ENCODE measurements at regions not wholly inside any gene's neighbourhood (a gene's known extent, or its start where the extent isn't known, plus 50 kb on each side); places are given as distances from the start of the nearest gene placed in this dataset.

DNA sequence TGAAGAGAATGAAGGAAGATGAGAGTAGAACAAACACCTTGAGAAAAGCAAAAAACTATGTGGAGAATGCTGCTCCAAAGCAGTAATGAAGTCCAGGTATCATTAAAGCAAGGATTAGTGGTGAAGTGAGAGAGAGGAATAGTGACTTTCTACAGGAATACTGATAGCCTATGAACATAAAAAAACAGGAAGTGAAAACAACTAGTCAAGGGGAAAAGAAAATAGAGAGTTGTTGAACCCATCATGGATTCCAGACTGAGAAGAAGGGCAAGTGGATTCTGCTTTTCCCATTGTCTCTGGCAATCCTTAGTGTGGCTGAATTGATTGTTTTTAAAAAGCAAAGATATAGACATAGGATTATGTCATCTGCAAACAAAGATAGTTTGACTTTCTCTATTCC lies 119.9 kb upstream of the LHX8 start:
- H3K4me3 Mint-ChIP-seq (ENCODE audit: low read depth, unreplicated experiment): no peak overlapping the region
- no peak for TF ChIP-seq CTCF (IDR thresholded peaks at IDR 0.05; ENCODE audit: unreplicated experiment)
- H3K9me3 Mint-ChIP-seq (ENCODE audit: low read depth, unreplicated experiment): peaks cover 6% of the 10 kb centered on the region
- DNase-seq: no peak
- H3K27me3 Mint-ChIP-seq (ENCODE audit: unreplicated experiment): no peaks in the 10 kb centered on the region
- no TSS peak for BruUV-seq (replicated peaks)
- CTCF ChIA-PET: no interaction called here
- no peak overlapping the region for H3K27ac Mint-ChIP-seq (ENCODE audit: unreplicated experiment)
- H3K36me3 Mint-ChIP-seq (ENCODE audit: insufficient read depth, unreplicated experiment): no peaks in the 10 kb centered on the region
- H3K4me1 Mint-ChIP-seq (ENCODE audit: low read depth, unreplicated experiment): no peaks in the 10 kb centered on the region
- intact Hi-C loops (cut with micrococcal nuclease; ENCODE audit: unreplicated experiment): no loop called here

DNA sequence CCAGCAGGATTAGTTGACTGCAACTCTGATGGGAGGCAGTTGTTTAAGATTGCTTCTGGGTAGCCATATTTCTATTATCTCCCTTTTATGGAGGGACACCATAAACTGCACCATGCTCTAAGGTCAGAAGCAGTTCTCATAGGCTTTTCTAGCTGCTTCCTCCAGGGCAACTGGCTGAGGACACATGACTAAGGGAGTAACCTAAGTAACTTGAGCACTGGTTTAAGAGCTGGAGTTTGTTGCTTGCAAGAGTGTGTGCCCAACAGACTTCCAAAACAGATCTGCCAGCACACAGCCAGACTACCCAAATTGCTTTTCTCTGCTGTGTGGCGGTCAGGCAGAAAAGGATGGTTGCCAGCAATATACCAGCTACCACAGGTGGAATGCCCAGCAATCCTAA lies 111.2 kb upstream of the LHX8 start:
- Mint-ChIP-seq H3K27ac (ENCODE audit: unreplicated experiment) (no peak overlapping the region), H3K4me1 (ENCODE audit: low read depth, unreplicated experiment) (no peaks in the 10 kb centered on the region), H3K4me3 (ENCODE audit: low read depth, unreplicated experiment) (no peak overlapping the region), H3K9me3 (ENCODE audit: low read depth, unreplicated experiment) (no peaks in the 10 kb centered on the region), H3K36me3 (ENCODE audit: insufficient read depth, unreplicated experiment) (no peaks in the 10 kb centered on the region), H3K27me3 (ENCODE audit: unreplicated experiment) (no peaks in the 10 kb centered on the region)
- BruUV-seq (replicated peaks): no TSS peak
- intact Hi-C loops (cut with micrococcal nuclease; ENCODE audit: unreplicated experiment): no loop called here
- CTCF ChIA-PET: no interaction called here
- no peak for DNase-seq
- TF ChIP-seq CTCF (IDR thresholded peaks at IDR 0.05; ENCODE audit: unreplicated experiment): no peak

- Mint-ChIP-seq H3K9me3 (ENCODE audit: low read depth, unreplicated experiment) (peaks cover 8% of the 10 kb centered on the region), H3K4me1 (ENCODE audit: low read depth, unreplicated experiment) (no peaks in the 10 kb centered on the region), H3K27me3 (ENCODE audit: unreplicated experiment) (no peaks in the 10 kb centered on the region), H3K4me3 (ENCODE audit: low read depth, unreplicated experiment) (no peak overlapping the region), H3K27ac (ENCODE audit: unreplicated experiment) (no peak overlapping the region), H3K36me3 (ENCODE audit: insufficient read depth, unreplicated experiment) (no peaks in the 10 kb centered on the region)
- CTCF ChIA-PET: no interaction called here
- TF ChIP-seq CTCF (IDR thresholded peaks at IDR 0.05; ENCODE audit: unreplicated experiment): no peak
- intact Hi-C loops (cut with micrococcal nuclease; ENCODE audit: unreplicated experiment): no loop called here
- no TSS peak for BruUV-seq (replicated peaks)
- no peak for DNase-seq
Observed at GRCh38 chr1:75034376-75034775, 99.8 kb upstream of the LHX8 start.

- H3K27me3 Mint-ChIP-seq (ENCODE audit: unreplicated experiment): no peaks in the 10 kb centered on the region
- no TSS peak for BruUV-seq (replicated peaks)
- H3K4me1 Mint-ChIP-seq (ENCODE audit: low read depth, unreplicated experiment): no peaks in the 10 kb centered on the region
- intact Hi-C loops (cut with micrococcal nuclease; ENCODE audit: unreplicated experiment): no loop called here
- CTCF ChIA-PET: no interaction called here
- no peak overlapping the region for H3K27ac Mint-ChIP-seq (ENCODE audit: unreplicated experiment)
- H3K9me3 Mint-ChIP-seq (ENCODE audit: low read depth, unreplicated experiment): peaks cover 10% of the 10 kb centered on the region
- H3K36me3 Mint-ChIP-seq (ENCODE audit: insufficient read depth, unreplicated experiment): no peaks in the 10 kb centered on the region
- no peak for DNase-seq
- TF ChIP-seq CTCF (IDR thresholded peaks at IDR 0.05; ENCODE audit: unreplicated experiment): no peak
- H3K4me3 Mint-ChIP-seq (ENCODE audit: low read depth, unreplicated experiment): no peak overlapping the region
Observed at GRCh38 chr1:75035536-75035935, 98.7 kb upstream of the LHX8 start.

GRCh38 chr1:75053207-75053606 lies 81.0 kb upstream of the LHX8 start:
- Mint-ChIP-seq H3K9me3 (ENCODE audit: low read depth, unreplicated experiment) (peaks cover 2% of the 10 kb centered on the region), H3K27ac (ENCODE audit: unreplicated experiment) (no peak overlapping the region), H3K4me1 (ENCODE audit: low read depth, unreplicated experiment) (no peaks in the 10 kb centered on the region), H3K36me3 (ENCODE audit: insufficient read depth, unreplicated experiment) (no peaks in the 10 kb centered on the region), H3K27me3 (ENCODE audit: unreplicated experiment) (no peaks in the 10 kb centered on the region), H3K4me3 (ENCODE audit: low read depth, unreplicated experiment) (no peak overlapping the region)
- CTCF ChIA-PET: no interaction called here
- no TSS peak for BruUV-seq (replicated peaks)
- DNase-seq: no peak
- intact Hi-C loops (cut with micrococcal nuclease; ENCODE audit: unreplicated experiment): loop anchor here (1.0 kb wide), 1 partner anchor 151 kb away; no protein-coding TSS in a partner anchor
- no peak for TF ChIP-seq CTCF (IDR thresholded peaks at IDR 0.05; ENCODE audit: unreplicated experiment)
